ENCODE measurements at regions not wholly inside any gene's neighbourhood (a gene's known extent, or its start where the extent isn't known, plus 50 kb on each side); places are given as distances from the start of the nearest gene placed in this dataset.

DNA sequence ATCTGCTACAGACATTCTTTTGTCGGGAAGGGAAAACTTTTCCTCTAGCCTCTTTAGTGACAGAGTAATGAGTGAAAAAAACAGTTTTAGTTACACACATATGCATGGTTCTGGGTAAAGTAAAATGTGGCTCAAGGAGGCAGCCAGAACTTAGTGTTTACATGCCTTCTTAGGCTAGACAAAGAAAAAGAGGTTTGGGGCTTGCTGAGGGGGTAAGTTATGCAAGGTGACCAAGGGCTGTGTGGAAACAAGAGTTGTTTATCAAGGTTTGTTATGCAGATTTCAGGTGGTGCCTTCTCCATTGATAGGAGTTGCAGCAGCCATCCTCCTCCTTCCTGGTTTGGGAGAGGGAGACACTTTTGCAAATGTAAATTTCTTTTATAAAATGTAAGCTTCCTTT lies 66.5 kb upstream of the RAB3GAP2 start:
- in situ Hi-C loops (cut with HindIII; ENCODE audit: low pct_unique_long_range_greater_than_20kb, low sequenced_read_pairs) (no loop called here), intact Hi-C loops (cut with micrococcal nuclease; ENCODE audit: unreplicated experiment) (no loop called here)
- no TSS peak for BruUV-seq (replicated peaks)
- DNase-seq (ENCODE audit: low read depth, low spot score) (no peak), ATAC-seq (no peak)
- no peaks in the 10 kb centered on the region for H3K9me3 ChIP-seq (ENCODE audit: control insufficient read depth, insufficient read depth, low read depth, low read length)
- H3K27ac ChIP-seq (ENCODE audit: low read length): no peak overlapping the region
- no peaks in the 10 kb centered on the region for H3K4me1 ChIP-seq (ENCODE audit: control insufficient read depth, insufficient read depth, low read length)
- no peaks in the 10 kb centered on the region for H3K36me3 ChIP-seq (ENCODE audit: control insufficient read depth, insufficient read depth, low read length)
- CTCF ChIA-PET: no interaction called here
- no peaks in the 10 kb centered on the region; the same call in 1 of the 2 replicates for H3K27me3 ChIP-seq (ENCODE audit: control insufficient read depth, insufficient read depth, low read length)
- TF ChIP-seq, protein P1, sequence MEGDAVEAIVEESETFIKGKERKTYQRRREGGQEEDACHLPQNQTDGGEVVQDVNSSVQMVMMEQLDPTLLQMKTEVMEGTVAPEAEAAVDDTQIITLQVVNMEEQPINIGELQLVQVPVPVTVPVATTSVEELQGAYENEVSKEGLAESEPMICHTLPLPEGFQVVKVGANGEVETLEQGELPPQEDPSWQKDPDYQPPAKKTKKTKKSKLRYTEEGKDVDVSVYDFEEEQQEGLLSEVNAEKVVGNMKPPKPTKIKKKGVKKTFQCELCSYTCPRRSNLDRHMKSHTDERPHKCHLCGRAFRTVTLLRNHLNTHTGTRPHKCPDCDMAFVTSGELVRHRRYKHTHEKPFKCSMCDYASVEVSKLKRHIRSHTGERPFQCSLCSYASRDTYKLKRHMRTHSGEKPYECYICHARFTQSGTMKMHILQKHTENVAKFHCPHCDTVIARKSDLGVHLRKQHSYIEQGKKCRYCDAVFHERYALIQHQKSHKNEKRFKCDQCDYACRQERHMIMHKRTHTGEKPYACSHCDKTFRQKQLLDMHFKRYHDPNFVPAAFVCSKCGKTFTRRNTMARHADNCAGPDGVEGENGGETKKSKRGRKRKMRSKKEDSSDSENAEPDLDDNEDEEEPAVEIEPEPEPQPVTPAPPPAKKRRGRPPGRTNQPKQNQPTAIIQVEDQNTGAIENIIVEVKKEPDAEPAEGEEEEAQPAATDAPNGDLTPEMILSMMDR (IDR thresholded peaks at IDR 0.05): no peak
- no peak for TF ChIP-seq POLR2AphosphoS5 (IDR thresholded peaks at IDR 0.05; ENCODE audit: low read depth, low read length)
- TF ChIP-seq SIN3A (IDR thresholded peaks at IDR 0.05; ENCODE audit: borderline replicate concordance, insufficient read depth, low read depth, low read length): no peak
- POLR2A ChIA-PET: no interaction called here
- H3K4me3 ChIP-seq (ENCODE audit: low read depth in 2 of 2, low read length in 2 of 2): no peak overlapping the region

DNA sequence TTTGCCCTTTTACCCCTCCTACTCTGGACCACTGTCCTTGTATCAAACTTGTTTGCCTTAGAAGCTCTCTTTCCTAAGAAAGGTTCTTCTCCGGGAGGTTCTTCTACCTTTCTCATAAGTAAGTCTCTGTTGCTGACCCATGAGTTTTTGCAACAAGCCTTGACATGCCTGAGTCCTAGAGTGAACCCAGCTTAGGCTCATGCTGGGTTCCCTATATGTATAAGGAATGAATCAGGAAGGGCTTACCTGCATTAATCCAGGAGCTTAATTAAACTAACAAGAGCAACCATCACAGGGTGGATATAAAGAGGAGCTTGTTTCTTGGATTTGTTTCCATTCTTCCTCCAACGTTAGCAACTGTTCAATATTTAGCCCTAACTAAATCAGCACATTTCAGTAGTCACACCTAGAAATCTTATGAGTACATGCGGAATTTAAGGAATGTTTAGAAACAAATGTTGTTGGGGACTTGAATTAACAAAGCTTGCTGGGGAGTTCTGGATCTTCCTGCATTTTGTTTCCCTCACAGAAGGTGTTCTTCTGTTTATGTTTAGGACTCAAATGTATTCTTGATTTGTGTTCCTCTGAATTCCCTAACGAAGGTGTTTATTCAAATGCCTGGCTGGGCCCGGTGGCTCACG lies 64.3 kb upstream of the RAB3GAP2 start:
- H3K4me3 ChIP-seq (ENCODE audit: low read depth in 2 of 2, low read length in 2 of 2): no peak overlapping the region
- H3K36me3 ChIP-seq (ENCODE audit: control insufficient read depth, insufficient read depth, low read length): no peaks in the 10 kb centered on the region
- ATAC-seq: no peak
- H3K27ac ChIP-seq (ENCODE audit: low read length): no peak overlapping the region
- no peak for DNase-seq (ENCODE audit: low read depth, low spot score)
- no peaks in the 10 kb centered on the region for H3K9me3 ChIP-seq (ENCODE audit: control insufficient read depth, insufficient read depth, low read depth, low read length)
- intact Hi-C loops (cut with micrococcal nuclease; ENCODE audit: unreplicated experiment): no loop called here
- BruUV-seq (replicated peaks): no TSS peak
- CTCF ChIA-PET: interaction anchor here (0.6 kb wide), 1 partner anchor 146 kb away, joined by 3 read pairs; no protein-coding TSS in a partner anchor
- POLR2A ChIA-PET: no interaction called here
- in situ Hi-C loops (cut with HindIII; ENCODE audit: low pct_unique_long_range_greater_than_20kb, low sequenced_read_pairs): no loop called here
- no peaks in the 10 kb centered on the region for H3K4me1 ChIP-seq (ENCODE audit: control insufficient read depth, insufficient read depth, low read length)
- TF ChIP-seq SIN3A (IDR thresholded peaks at IDR 0.05; ENCODE audit: borderline replicate concordance, insufficient read depth, low read depth, low read length) (no peak), POLR2AphosphoS5 (IDR thresholded peaks at IDR 0.05; ENCODE audit: low read depth, low read length) (no peak), TCF7L2 (IDR thresholded peaks at IDR 0.05; ENCODE audit: low read depth, low read length) (no peak)
- TF ChIP-seq, protein P2, sequence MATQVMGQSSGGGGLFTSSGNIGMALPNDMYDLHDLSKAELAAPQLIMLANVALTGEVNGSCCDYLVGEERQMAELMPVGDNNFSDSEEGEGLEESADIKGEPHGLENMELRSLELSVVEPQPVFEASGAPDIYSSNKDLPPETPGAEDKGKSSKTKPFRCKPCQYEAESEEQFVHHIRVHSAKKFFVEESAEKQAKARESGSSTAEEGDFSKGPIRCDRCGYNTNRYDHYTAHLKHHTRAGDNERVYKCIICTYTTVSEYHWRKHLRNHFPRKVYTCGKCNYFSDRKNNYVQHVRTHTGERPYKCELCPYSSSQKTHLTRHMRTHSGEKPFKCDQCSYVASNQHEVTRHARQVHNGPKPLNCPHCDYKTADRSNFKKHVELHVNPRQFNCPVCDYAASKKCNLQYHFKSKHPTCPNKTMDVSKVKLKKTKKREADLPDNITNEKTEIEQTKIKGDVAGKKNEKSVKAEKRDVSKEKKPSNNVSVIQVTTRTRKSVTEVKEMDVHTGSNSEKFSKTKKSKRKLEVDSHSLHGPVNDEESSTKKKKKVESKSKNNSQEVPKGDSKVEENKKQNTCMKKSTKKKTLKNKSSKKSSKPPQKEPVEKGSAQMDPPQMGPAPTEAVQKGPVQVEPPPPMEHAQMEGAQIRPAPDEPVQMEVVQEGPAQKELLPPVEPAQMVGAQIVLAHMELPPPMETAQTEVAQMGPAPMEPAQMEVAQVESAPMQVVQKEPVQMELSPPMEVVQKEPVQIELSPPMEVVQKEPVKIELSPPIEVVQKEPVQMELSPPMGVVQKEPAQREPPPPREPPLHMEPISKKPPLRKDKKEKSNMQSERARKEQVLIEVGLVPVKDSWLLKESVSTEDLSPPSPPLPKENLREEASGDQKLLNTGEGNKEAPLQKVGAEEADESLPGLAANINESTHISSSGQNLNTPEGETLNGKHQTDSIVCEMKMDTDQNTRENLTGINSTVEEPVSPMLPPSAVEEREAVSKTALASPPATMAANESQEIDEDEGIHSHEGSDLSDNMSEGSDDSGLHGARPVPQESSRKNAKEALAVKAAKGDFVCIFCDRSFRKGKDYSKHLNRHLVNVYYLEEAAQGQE (IDR thresholded peaks at IDR 0.05; ENCODE audit: insufficient read depth in 1 of 2, low read depth in 2 of 2, low read length in 1 of 2): no peak
- TF ChIP-seq, protein P1 (IDR thresholded peaks at IDR 0.05): no peak
- no peaks in the 10 kb centered on the region; the same call in none of the 2 replicates for H3K27me3 ChIP-seq (ENCODE audit: control insufficient read depth, insufficient read depth, low read length)
